ENCODE measurements at regions not wholly inside any gene's neighbourhood (a gene's known extent, or its start where the extent isn't known, plus 50 kb on each side); places are given as distances from the start of the nearest gene placed in this dataset.

- TF ChIP-seq POLR2A (IDR thresholded peaks at IDR 0.05) (no peak), CTCF (IDR thresholded peaks at IDR 0.05) (no peak)
These were observed 195.8 kb upstream of the ARG1 start for GRCh38 chr6:131377112-131377705.

Measured in uterus (tissue), 2 donors.